ENCODE measurements at regions not wholly inside any gene's neighbourhood (a gene's known extent, or its start where the extent isn't known, plus 50 kb on each side); places are given as distances from the start of the nearest gene placed in this dataset.

GRCh38 chr10:107545717-107546116, 381.2 kb upstream of the SORCS1 start:
- Histone ChIP-seq H3K4me1 (no peaks in the 10 kb centered on the region), H3K27ac (no peak overlapping the region), H3K36me3 (no peaks in the 10 kb centered on the region), H3K4me3 (no peak overlapping the region), H3K9me3 (no peaks in the 10 kb centered on the region), H3K27me3 (no peaks in the 10 kb centered on the region)
- intact Hi-C loops (cut with DNase I) = no loop called here
- TF ChIP-seq, protein P1, sequence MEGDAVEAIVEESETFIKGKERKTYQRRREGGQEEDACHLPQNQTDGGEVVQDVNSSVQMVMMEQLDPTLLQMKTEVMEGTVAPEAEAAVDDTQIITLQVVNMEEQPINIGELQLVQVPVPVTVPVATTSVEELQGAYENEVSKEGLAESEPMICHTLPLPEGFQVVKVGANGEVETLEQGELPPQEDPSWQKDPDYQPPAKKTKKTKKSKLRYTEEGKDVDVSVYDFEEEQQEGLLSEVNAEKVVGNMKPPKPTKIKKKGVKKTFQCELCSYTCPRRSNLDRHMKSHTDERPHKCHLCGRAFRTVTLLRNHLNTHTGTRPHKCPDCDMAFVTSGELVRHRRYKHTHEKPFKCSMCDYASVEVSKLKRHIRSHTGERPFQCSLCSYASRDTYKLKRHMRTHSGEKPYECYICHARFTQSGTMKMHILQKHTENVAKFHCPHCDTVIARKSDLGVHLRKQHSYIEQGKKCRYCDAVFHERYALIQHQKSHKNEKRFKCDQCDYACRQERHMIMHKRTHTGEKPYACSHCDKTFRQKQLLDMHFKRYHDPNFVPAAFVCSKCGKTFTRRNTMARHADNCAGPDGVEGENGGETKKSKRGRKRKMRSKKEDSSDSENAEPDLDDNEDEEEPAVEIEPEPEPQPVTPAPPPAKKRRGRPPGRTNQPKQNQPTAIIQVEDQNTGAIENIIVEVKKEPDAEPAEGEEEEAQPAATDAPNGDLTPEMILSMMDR (IDR thresholded peaks at IDR 0.05) = no peak
- TF ChIP-seq POLR2A (IDR thresholded peaks at IDR 0.05) (no peak), EP300 (IDR thresholded peaks at IDR 0.05) (no peak), POLR2AphosphoS5 (IDR thresholded peaks at IDR 0.05) (no peak)
- WGBS, 2 donors = 97% methylated on average over 18 of the region's 18 CpGs
- DNase-seq = no peak

- no peak overlapping the region for H3K27ac ChIP-seq
- H3K27me3 ChIP-seq = no peaks in the 10 kb centered on the region
- no peak overlapping the region for H3K4me3 ChIP-seq
- no peaks in the 10 kb centered on the region for H3K4me1 ChIP-seq
- no peaks in the 10 kb centered on the region for H3K36me3 ChIP-seq
- WGBS, 2 donors = 91 to 93% methylated on average over 14 of the region's 14 CpGs
- H3K9me3 ChIP-seq = no peaks in the 10 kb centered on the region
- DNase-seq = no peak
- intact Hi-C loops (cut with DNase I) = no loop called here
- TF ChIP-seq EP300 (IDR thresholded peaks at IDR 0.05) (no peak), POLR2AphosphoS5 (IDR thresholded peaks at IDR 0.05) (no peak), POLR2A (IDR thresholded peaks at IDR 0.05) (no peak)
- TF ChIP-seq, protein P1 (IDR thresholded peaks at IDR 0.05) = no peak
Observed at GRCh38 chr10:107544706-107545520, 380.4 kb upstream of the SORCS1 start.

- H3K27me3 ChIP-seq = no peaks in the 10 kb centered on the region
- H3K4me3 ChIP-seq = no peak overlapping the region
- intact Hi-C loops (cut with DNase I) = no loop called here
- no peak for DNase-seq
- no peak overlapping the region for H3K27ac ChIP-seq
- no peaks in the 10 kb centered on the region for H3K4me1 ChIP-seq
- H3K36me3 ChIP-seq = no peaks in the 10 kb centered on the region
- no peaks in the 10 kb centered on the region for H3K9me3 ChIP-seq
- WGBS, 2 donors = 86 to 88% methylated on average over 5 of the region's 5 CpGs
- TF ChIP-seq EP300 (IDR thresholded peaks at IDR 0.05) (no peak), POLR2AphosphoS5 (IDR thresholded peaks at IDR 0.05) (no peak), POLR2A (IDR thresholded peaks at IDR 0.05) (no peak)
- TF ChIP-seq, protein P1 (IDR thresholded peaks at IDR 0.05) = no peak
Observed at GRCh38 chr10:107542607-107543006, 378.1 kb upstream of the SORCS1 start.

GRCh38 chr10:107542016-107542415, 377.5 kb upstream of the SORCS1 start:
- Histone ChIP-seq H3K4me3 (no peak overlapping the region), H3K27me3 (no peaks in the 10 kb centered on the region), H3K36me3 (no peaks in the 10 kb centered on the region), H3K4me1 (no peaks in the 10 kb centered on the region), H3K27ac (no peak overlapping the region), H3K9me3 (no peaks in the 10 kb centered on the region)
- intact Hi-C loops (cut with DNase I) = no loop called here
- TF ChIP-seq POLR2A (IDR thresholded peaks at IDR 0.05) (no peak), EP300 (IDR thresholded peaks at IDR 0.05) (no peak), POLR2AphosphoS5 (IDR thresholded peaks at IDR 0.05) (no peak)
- TF ChIP-seq, protein P1 (IDR thresholded peaks at IDR 0.05) = no peak
- WGBS, 2 donors = 81 to 87% methylated on average over 1 of the region's 1 CpG
- DNase-seq = no peak
